ENCODE measurements at regions not wholly inside any gene's neighbourhood (a gene's known extent, or its start where the extent isn't known, plus 50 kb on each side); places are given as distances from the start of the nearest gene placed in this dataset.

- TF ChIP-seq EP300 (IDR thresholded peaks at IDR 0.05) (no peak), POLR2A (IDR thresholded peaks at IDR 0.05) (no peak)
These were observed 377.7 kb upstream of the IRX1 start for GRCh38 chr5:3217771-3218495.

All from tibial nerve (tissue), 3 donors.